Sigmoid colon (tissue), 3 donors: ENCODE measurements at regions not wholly inside any gene's neighbourhood (a gene's known extent, or its start where the extent isn't known, plus 50 kb on each side); places are given as distances from the start of the nearest gene placed in this dataset.

Experiments
- POLR2A ChIP-seq, 2 donors: fragments of 450-650 bp; IDR thresholded peaks; one replicate each; pipeline ENCODE4 v1.6.1; 2016; ENCODE audit warnings: antibody characterized with exemption in 2 of 2, mild to moderate bottlenecking in 2 of 2, moderate library complexity in 2 of 2
- TF ChIP-seq, protein P1 (sequence below), 4 experiments: fragments of 450-650 bp in 3 of 4; fragments of 200-600 bp in 1 of 4; IDR thresholded peaks; one replicate each; pipeline ENCODE4 v1.5.1; 2016 to 2019; ENCODE audit warnings: antibody characterized with exemption in 4 of 4, mild to moderate bottlenecking in 3 of 4, moderate library complexity in 2 of 4

DNA sequence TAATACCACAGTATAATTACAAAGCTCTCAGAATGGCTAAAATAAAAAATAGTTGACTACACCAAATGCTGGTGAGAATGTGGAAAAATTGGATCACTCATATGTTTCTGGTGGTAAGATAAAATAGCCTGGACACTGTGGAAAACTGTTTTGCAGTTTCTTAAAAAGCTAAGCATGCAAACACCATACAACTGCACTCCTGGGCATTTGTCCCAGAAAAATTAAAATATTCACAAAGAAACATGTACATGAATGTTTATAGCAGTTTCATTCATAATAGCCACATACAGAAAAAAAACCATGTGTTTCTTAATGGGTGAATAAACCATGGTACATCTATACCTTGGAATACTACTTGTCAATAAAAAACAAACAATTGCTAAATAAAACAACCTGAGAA, 172.9 kb downstream of the AHR start:
- no peak for TF ChIP-seq POLR2A (IDR thresholded peaks at IDR 0.05)
- TF ChIP-seq, protein P1, sequence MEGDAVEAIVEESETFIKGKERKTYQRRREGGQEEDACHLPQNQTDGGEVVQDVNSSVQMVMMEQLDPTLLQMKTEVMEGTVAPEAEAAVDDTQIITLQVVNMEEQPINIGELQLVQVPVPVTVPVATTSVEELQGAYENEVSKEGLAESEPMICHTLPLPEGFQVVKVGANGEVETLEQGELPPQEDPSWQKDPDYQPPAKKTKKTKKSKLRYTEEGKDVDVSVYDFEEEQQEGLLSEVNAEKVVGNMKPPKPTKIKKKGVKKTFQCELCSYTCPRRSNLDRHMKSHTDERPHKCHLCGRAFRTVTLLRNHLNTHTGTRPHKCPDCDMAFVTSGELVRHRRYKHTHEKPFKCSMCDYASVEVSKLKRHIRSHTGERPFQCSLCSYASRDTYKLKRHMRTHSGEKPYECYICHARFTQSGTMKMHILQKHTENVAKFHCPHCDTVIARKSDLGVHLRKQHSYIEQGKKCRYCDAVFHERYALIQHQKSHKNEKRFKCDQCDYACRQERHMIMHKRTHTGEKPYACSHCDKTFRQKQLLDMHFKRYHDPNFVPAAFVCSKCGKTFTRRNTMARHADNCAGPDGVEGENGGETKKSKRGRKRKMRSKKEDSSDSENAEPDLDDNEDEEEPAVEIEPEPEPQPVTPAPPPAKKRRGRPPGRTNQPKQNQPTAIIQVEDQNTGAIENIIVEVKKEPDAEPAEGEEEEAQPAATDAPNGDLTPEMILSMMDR (IDR thresholded peaks at IDR 0.05) = no peak
